ENCODE measurements at regions not wholly inside any gene's neighbourhood (a gene's known extent, or its start where the extent isn't known, plus 50 kb on each side); places are given as distances from the start of the nearest gene placed in this dataset.

- H3K27ac ChIP-seq = no peak overlapping the region; the same call in 1 of the 2 replicates
- DNase-seq = peak in 1 of 2 experiments; percentile 36
- H3K9me2 ChIP-seq (ENCODE audit: insufficient read depth) = no peaks in the 10 kb centered on the region
- peak overlapping the region; percentile 59; the same call in 1 of the 2 replicates for H3K4me2 ChIP-seq
- H3K9me3 ChIP-seq (ENCODE audit: insufficient read depth, low read depth) = peaks cover 8% of the 10 kb centered on the region
- H3K79me2 ChIP-seq (ENCODE audit: low read depth) = no peaks in the 10 kb centered on the region
- no peaks in the 10 kb centered on the region for H3K27me3 ChIP-seq (ENCODE audit: insufficient read depth, low read depth)
- intact Hi-C loops (cut with micrococcal nuclease; ENCODE audit: unreplicated experiment) = no loop called here
- H3K36me3 ChIP-seq (ENCODE audit: low read depth) = no peaks in the 10 kb centered on the region
- CTCF ChIA-PET = interaction anchor here (0.6 to 0.7 kb wide), 2 partner anchors 170 to 587 kb away, joined by 3 to 4 read pairs; no protein-coding TSS in a partner anchor
- peaks cover 12% of the 10 kb centered on the region; the same call in 1 of the 2 replicates for H3F3A ChIP-seq (ENCODE audit: insufficient read depth, low read depth)
- H3K4me1 ChIP-seq (replicated peaks; ENCODE audit: insufficient read depth) = peaks cover 25% of the 10 kb centered on the region
- no peak overlapping the region for H2AFZ ChIP-seq
- POLR2A ChIA-PET (ENCODE audit: unreplicated experiment) = interaction anchor here (0.7 kb wide), 1 partner anchor 318 kb away, joined by 4 read pairs; no protein-coding TSS in a partner anchor
- no peak for TF ChIP-seq CTCF (conservative IDR thresholded peaks at IDR 0.05)
- TF ChIP-seq EZH2 (IDR thresholded peaks at IDR 0.05; ENCODE audit: low read depth) = no peak
- no peaks in the 10 kb centered on the region for H4K20me1 ChIP-seq (ENCODE audit: insufficient read depth)
- no TSS peak for BruUV-seq (replicated peaks)
- H3K4me3 ChIP-seq = no peak overlapping the region
Observed at GRCh38 chr14:22332686-22333421, 256.2 kb downstream of the DAD1 start.

GRCh38 chr14:22329371-22329770, 259.7 kb downstream of the DAD1 start:
- no peaks in the 10 kb centered on the region for H3K9me2 ChIP-seq (ENCODE audit: insufficient read depth)
- POLR2A ChIA-PET (ENCODE audit: unreplicated experiment) = no interaction called here
- H3K36me3 ChIP-seq (ENCODE audit: low read depth) = no peaks in the 10 kb centered on the region
- H3K79me2 ChIP-seq (ENCODE audit: low read depth) = no peaks in the 10 kb centered on the region
- H4K20me1 ChIP-seq (ENCODE audit: insufficient read depth) = no peaks in the 10 kb centered on the region
- H3K4me3 ChIP-seq = no peak overlapping the region
- H3K4me2 ChIP-seq = no peak overlapping the region
- peaks cover 10% of the 10 kb centered on the region; the same call in 1 of the 2 replicates for H3F3A ChIP-seq (ENCODE audit: insufficient read depth, low read depth)
- CTCF ChIA-PET = no interaction called here
- BruUV-seq (replicated peaks) = no TSS peak
- H2AFZ ChIP-seq = no peak overlapping the region
- intact Hi-C loops (cut with micrococcal nuclease; ENCODE audit: unreplicated experiment) = no loop called here
- peaks cover 8% of the 10 kb centered on the region for H3K9me3 ChIP-seq (ENCODE audit: insufficient read depth, low read depth)
- no peaks in the 10 kb centered on the region for H3K27me3 ChIP-seq (ENCODE audit: insufficient read depth, low read depth)
- DNase-seq = no peak
- TF ChIP-seq CTCF (conservative IDR thresholded peaks at IDR 0.05) (no peak), EZH2 (IDR thresholded peaks at IDR 0.05; ENCODE audit: low read depth) (no peak)
- H3K4me1 ChIP-seq (replicated peaks; ENCODE audit: insufficient read depth) = peaks cover 18% of the 10 kb centered on the region
- no peak overlapping the region for H3K27ac ChIP-seq

GRCh38 chr14:22325676-22326400, 263.2 kb downstream of the DAD1 start:
- H3K4me2 ChIP-seq = no peak overlapping the region
- no peak for DNase-seq
- H2AFZ ChIP-seq = no peak overlapping the region
- intact Hi-C loops (cut with micrococcal nuclease; ENCODE audit: unreplicated experiment) = no loop called here
- H3K4me3 ChIP-seq = no peak overlapping the region
- H3K9me3 ChIP-seq (ENCODE audit: insufficient read depth, low read depth) = peaks cover 8% of the 10 kb centered on the region
- no peaks in the 10 kb centered on the region for H4K20me1 ChIP-seq (ENCODE audit: insufficient read depth)
- no TSS peak for BruUV-seq (replicated peaks)
- H3K4me1 ChIP-seq (replicated peaks; ENCODE audit: insufficient read depth) = no peaks in the 10 kb centered on the region
- POLR2A ChIA-PET (ENCODE audit: unreplicated experiment) = no interaction called here
- CTCF ChIA-PET = interaction anchor here (0.5 kb wide), 1 partner anchor 8 kb away, joined by 3 read pairs; no protein-coding TSS in a partner anchor
- H3K79me2 ChIP-seq (ENCODE audit: low read depth) = no peaks in the 10 kb centered on the region
- TF ChIP-seq EZH2 (IDR thresholded peaks at IDR 0.05; ENCODE audit: low read depth) (no peak), CTCF (conservative IDR thresholded peaks at IDR 0.05) (no peak)
- H3K36me3 ChIP-seq (ENCODE audit: low read depth) = no peaks in the 10 kb centered on the region
- no peaks in the 10 kb centered on the region for H3F3A ChIP-seq (ENCODE audit: insufficient read depth, low read depth)
- no peaks in the 10 kb centered on the region for H3K9me2 ChIP-seq (ENCODE audit: insufficient read depth)
- no peak overlapping the region for H3K27ac ChIP-seq
- no peaks in the 10 kb centered on the region for H3K27me3 ChIP-seq (ENCODE audit: insufficient read depth, low read depth)

Data from PC-9 (cell line).